ENCODE measurements at regions not wholly inside any gene's neighbourhood (a gene's known extent, or its start where the extent isn't known, plus 50 kb on each side); places are given as distances from the start of the nearest gene placed in this dataset.

- no peak overlapping the region for H3K4me3 ChIP-seq (replicated peaks in 1 of 4; ENCODE audit: control extremely low read depth in 1 of 4, insufficient read depth in 1 of 4, low read depth in 3 of 4, low read length in 4 of 4)
- no peak overlapping the region for H3K9ac ChIP-seq (ENCODE audit: insufficient read depth, low read length)
- H4K20me1 ChIP-seq (ENCODE audit: control insufficient read depth, extremely low read depth, insufficient read depth, low read length) = no peaks in the 10 kb centered on the region
- no peaks in the 10 kb centered on the region for H3K27me3 ChIP-seq (ENCODE audit: control insufficient read depth, insufficient read depth, low read length)
- H3K9me3 ChIP-seq (ENCODE audit: control insufficient read depth, insufficient read depth, low read depth, low read length) = no peaks in the 10 kb centered on the region
- H3K4me1 ChIP-seq (ENCODE audit: control insufficient read depth, extremely low read depth, insufficient read depth, low read length) = no peaks in the 10 kb centered on the region
- H3K36me3 ChIP-seq (ENCODE audit: control insufficient read depth, insufficient read depth, low read length) = no peaks in the 10 kb centered on the region
- no peak overlapping the region for H3K4me2 ChIP-seq (ENCODE audit: extremely low read depth, insufficient read depth, low read length)
- H2AFZ ChIP-seq (ENCODE audit: low read length) = no peak overlapping the region
- TF ChIP-seq CTCF (conservative IDR thresholded peaks at IDR 0.05 in 1 of 2, IDR thresholded peaks at IDR 0.05 in 1 of 2; ENCODE audit: low read depth in 1 of 2, low read length in 2 of 2) (no peak), EZH2 (IDR thresholded peaks at IDR 0.05; ENCODE audit: low read length, missing control alignments) (no peak)
- H3K27ac ChIP-seq (ENCODE audit: insufficient read depth, low read length) = no peak overlapping the region
- DNase-seq (ENCODE audit: low read depth in 2 of 2) = no peak
- H3K79me2 ChIP-seq (ENCODE audit: control insufficient read depth, insufficient read depth, low read length) = no peaks in the 10 kb centered on the region
These were observed 543.0 kb upstream of the FZD8 start for GRCh38 chr10:36185097-36185496.

GRCh38 chr10:36183726-36184125 is 541.6 kb upstream of the FZD8 start:
- DNase-seq (ENCODE audit: low read depth in 2 of 2) = peak in 1 of 2 donors; percentile 11
- Histone ChIP-seq H4K20me1 (ENCODE audit: control insufficient read depth, extremely low read depth, insufficient read depth, low read length) (no peaks in the 10 kb centered on the region), H2AFZ (ENCODE audit: low read length) (no peak overlapping the region), H3K27ac (ENCODE audit: insufficient read depth, low read length) (no peak overlapping the region), H3K9me3 (ENCODE audit: control insufficient read depth, insufficient read depth, low read depth, low read length) (no peaks in the 10 kb centered on the region), H3K4me2 (ENCODE audit: extremely low read depth, insufficient read depth, low read length) (no peak overlapping the region), H3K4me3 (replicated peaks in 1 of 4; ENCODE audit: control extremely low read depth in 1 of 4, insufficient read depth in 1 of 4, low read depth in 3 of 4, low read length in 4 of 4) (no peak overlapping the region), H3K79me2 (ENCODE audit: control insufficient read depth, insufficient read depth, low read length) (no peaks in the 10 kb centered on the region), H3K4me1 (ENCODE audit: control insufficient read depth, extremely low read depth, insufficient read depth, low read length) (no peaks in the 10 kb centered on the region), H3K36me3 (ENCODE audit: control insufficient read depth, insufficient read depth, low read length) (no peaks in the 10 kb centered on the region), H3K9ac (ENCODE audit: insufficient read depth, low read length) (no peak overlapping the region), H3K27me3 (ENCODE audit: control insufficient read depth, insufficient read depth, low read length) (no peaks in the 10 kb centered on the region)
- TF ChIP-seq EZH2 (IDR thresholded peaks at IDR 0.05; ENCODE audit: low read length, missing control alignments) (no peak), CTCF (conservative IDR thresholded peaks at IDR 0.05 in 1 of 2, IDR thresholded peaks at IDR 0.05 in 1 of 2; ENCODE audit: low read depth in 1 of 2, low read length in 2 of 2) (no peak)

GRCh38 chr10:36183056-36183455 is 541.0 kb upstream of the FZD8 start:
- Histone ChIP-seq H3K36me3 (ENCODE audit: control insufficient read depth, insufficient read depth, low read length) (no peaks in the 10 kb centered on the region), H3K4me3 (replicated peaks in 1 of 4; ENCODE audit: control extremely low read depth in 1 of 4, insufficient read depth in 1 of 4, low read depth in 3 of 4, low read length in 4 of 4) (no peak overlapping the region), H2AFZ (ENCODE audit: low read length) (no peak overlapping the region), H3K27ac (ENCODE audit: insufficient read depth, low read length) (no peak overlapping the region), H3K4me2 (ENCODE audit: extremely low read depth, insufficient read depth, low read length) (no peak overlapping the region), H4K20me1 (ENCODE audit: control insufficient read depth, extremely low read depth, insufficient read depth, low read length) (no peaks in the 10 kb centered on the region), H3K9ac (ENCODE audit: insufficient read depth, low read length) (no peak overlapping the region), H3K9me3 (ENCODE audit: control insufficient read depth, insufficient read depth, low read depth, low read length) (no peaks in the 10 kb centered on the region), H3K79me2 (ENCODE audit: control insufficient read depth, insufficient read depth, low read length) (no peaks in the 10 kb centered on the region), H3K27me3 (ENCODE audit: control insufficient read depth, insufficient read depth, low read length) (no peaks in the 10 kb centered on the region), H3K4me1 (ENCODE audit: control insufficient read depth, extremely low read depth, insufficient read depth, low read length) (no peaks in the 10 kb centered on the region)
- TF ChIP-seq CTCF (conservative IDR thresholded peaks at IDR 0.05 in 1 of 2, IDR thresholded peaks at IDR 0.05 in 1 of 2; ENCODE audit: low read depth in 1 of 2, low read length in 2 of 2) = no peak
- TF ChIP-seq EZH2 (IDR thresholded peaks at IDR 0.05; ENCODE audit: low read length, missing control alignments) = no peak
- no peak for DNase-seq (ENCODE audit: low read depth in 2 of 2)

All from fibroblast of lung (primary cell).